Left forelimb (tissue), 1 donor: ENCODE measurements at regions not wholly inside any gene's neighbourhood (a gene's known extent, or its start where the extent isn't known, plus 50 kb on each side); places are given as distances from the start of the nearest gene placed in this dataset.
A peak's percentile ranks its signal among the peaks of the same experiment; 100 is the strongest.
"Not testable (repeated sequence)": the region's sequence is repeated elsewhere in the genome, so short reads cannot be mapped to it uniquely, and the experiment has no call there.

Experiments used
- DNase-seq: peaks from one replicate; pipeline ENCODE4 v3.0.0-alpha.2; 2018; ENCODE audit warnings: low spot score

GRCh38 chrX:104376937-104377336, 122.2 kb upstream of the ESX1 start:
- no peak for DNase-seq

DNA sequence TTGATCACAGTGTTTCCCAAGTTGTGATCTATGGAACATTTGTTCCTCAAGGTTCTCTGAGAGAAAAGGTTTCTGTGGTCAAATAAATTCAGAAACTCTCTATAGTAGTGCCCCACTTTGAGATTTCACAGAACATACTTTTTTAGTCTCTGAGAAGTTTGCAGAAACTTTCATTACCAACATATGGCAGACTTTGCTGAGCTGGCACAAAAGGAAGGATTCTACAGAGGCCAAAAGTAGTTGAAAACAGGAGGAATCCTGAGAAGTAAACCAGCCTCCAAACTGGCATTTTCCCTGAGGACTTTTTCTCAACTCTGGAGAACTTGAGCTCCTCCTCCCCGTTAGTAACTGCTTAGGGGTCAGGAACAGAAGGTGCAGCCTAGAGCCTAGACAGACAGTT, 117.8 kb upstream of the ESX1 start:
- DNase-seq: no peak

- no peak for DNase-seq
Measured at GRCh38 chrX:104370089-104370488, 115.4 kb upstream of the ESX1 start.

GRCh38 chrX:104360774-104361173, 106.0 kb upstream of the ESX1 start:
- not testable (repeated sequence) for DNase-seq

DNA sequence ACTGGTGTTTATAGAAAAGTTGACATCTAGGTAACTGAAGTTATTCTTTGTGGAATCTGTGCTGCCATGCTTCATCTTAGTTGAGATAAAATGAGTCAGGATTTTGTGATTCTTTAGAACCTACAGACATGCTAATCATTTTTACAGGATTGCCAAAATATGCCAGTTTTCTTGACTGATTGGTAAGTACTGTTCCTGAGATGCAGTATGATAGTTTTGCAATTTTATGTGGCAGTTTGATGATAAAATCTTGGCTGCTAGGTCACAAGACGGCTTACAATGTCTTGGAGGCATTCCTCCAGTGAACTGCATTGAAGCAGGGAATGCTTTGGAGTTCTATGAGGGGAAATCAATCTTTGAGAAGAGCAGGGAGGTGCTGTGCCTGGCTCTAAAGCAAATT, 104.4 kb upstream of the ESX1 start:
- no peak for DNase-seq

DNA sequence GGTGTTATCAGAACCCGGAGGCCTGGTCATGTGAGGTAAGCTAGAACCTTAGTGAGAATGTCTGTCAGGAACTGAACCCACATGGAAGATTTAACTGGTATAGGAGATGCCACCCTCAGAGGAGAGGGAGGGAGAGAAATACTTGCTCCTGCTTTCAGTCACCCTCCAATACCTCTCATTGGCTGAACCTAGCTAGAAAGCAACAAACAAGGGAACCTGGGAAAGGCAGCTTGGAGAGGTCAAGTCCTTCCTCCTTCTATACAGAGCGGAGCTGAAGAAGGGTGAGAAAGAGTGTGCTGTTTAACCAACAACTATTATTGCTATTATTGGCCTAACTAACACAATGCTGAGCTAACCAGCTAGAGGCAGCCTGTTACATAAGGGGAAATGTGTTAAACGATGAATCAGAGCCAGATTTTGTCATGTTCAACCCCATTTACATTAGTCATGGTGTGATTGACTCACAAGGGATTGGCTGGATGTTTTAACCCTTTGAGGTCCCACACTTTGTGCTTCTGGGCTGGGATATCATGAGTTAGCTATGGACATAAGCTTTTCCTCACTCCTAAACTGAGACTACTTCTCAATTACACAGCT, 96.5 kb upstream of the ESX1 start:
- DNase-seq: no peak

DNA sequence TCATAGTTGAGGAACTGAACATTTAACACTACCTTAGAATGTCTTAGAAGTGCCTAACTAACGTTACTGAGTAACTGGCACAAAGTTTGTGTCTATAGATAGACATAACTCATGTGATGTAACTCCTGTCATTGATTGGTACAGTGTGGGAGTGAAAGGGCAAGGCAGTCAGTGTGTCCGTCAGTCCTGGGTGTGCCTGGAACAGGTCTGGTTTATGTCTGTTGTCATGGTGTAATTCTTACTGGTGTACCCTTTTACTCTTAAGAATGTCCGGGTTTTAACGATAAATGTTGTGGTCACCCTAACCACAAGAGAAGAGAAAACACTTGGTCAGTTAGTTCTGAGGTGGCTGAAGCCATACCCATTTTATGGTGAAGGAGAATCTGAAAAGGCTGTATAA, 93.1 kb upstream of the ESX1 start:
- no peak for DNase-seq

- no peak for DNase-seq
Measured at GRCh38 chrX:104343428-104344129, 88.8 kb upstream of the ESX1 start.

GRCh38 chrX:104342065-104342464, 87.3 kb upstream of the ESX1 start:
- no peak for DNase-seq

- no peak for DNase-seq
Measured at GRCh38 chrX:104335756-104336155, 81.0 kb upstream of the ESX1 start.

GRCh38 chrX:104334971-104335370, 80.2 kb upstream of the ESX1 start:
- no peak for DNase-seq

DNA sequence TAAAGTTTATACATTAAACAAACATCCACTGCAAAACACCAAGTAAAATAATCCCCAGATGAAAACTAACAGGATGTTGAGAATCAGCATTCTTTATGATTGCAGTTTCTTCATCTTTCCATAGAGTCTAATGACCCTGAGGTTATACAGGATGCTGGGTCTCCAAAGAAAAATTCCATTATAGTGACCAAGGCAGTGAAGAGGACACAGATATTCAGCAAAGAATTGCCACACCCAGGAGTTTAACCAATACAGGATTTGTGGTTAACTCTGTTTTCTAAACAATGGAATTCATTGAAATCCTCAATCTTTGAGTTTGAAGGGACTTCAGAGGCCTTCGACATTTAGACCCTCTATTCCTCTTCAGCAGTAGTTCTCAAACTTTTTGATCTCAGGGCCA, 76.2 kb upstream of the ESX1 start:
- no peak for DNase-seq

DNA sequence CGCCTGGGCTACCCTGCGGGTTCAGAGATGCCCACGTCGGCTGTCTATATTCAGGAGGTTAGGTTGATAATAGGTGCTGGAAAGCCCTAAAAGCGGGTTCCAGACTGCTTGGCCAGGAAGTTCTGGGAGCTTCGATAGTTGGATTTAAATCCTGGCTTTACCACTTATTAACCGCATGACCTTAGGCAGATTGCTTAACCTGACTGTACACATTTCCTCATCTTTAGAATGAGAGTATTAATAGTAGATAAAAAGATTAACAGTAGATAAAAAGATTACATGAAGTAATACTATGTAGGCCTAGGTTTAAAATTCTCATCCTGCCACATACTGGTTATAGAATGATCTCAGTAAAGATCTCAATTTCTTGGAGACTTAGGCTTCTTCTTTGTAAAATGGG, 75.0 kb upstream of the ESX1 start:
- no peak for DNase-seq

GRCh38 chrX:104325213-104325585, 70.5 kb upstream of the ESX1 start:
- DNase-seq: no peak

- DNase-seq: no peak
Measured at GRCh38 chrX:104324461-104325212, 69.9 kb upstream of the ESX1 start.

- no peak for DNase-seq
Measured at GRCh38 chrX:104319346-104319745, 64.6 kb upstream of the ESX1 start.

DNA sequence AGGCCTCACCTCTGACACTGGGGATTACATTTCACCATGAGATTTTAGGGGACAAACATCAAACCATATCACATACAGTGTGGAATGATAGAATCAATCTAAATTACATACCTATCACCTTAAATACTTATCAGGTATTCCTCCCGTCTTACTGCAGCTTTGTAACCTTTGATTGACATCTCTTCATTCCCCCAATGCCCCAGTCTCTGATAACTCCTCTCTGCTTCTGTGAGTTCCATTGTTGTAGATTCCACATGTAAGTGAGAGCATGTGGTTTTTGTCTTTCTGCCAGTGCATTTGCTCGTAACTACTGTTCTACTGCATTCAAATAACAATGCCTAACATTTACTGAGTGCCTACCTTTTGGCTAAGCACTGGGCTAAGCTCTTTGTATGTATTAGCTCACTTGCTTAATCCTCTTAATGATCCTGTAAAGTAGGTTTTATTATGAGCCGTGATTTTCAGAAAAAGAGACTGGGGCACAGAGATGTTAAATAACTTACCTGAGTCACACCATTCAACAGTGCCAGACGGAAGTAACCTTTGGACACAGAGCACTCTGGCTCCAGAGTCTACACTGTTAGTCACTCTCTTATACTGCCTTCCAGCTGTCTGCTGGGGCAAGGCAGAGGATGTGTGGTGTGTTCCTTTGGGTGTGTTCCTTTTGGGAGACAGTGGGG, 63.7 kb upstream of the ESX1 start:
- DNase-seq: no peak

DNA sequence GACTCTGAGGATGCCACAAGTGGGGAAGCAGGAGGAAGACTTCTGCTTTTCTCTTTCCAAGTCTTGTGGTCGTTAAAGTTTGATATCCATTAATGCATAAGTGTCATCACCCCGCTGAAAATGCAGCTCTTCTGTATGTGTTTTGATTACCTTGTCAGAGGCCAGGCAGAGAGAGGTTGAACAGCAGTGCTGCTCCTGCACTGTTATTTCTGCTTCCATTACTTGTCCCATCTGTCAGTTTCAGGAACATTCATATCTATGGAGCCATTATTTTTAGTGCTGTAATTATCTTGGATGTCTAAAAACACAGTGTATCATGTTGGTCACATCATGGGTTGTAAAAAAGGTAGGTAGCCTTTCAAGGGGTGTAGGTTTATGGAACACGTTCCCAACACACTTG, 62.0 kb upstream of the ESX1 start:
- DNase-seq: no peak

DNA sequence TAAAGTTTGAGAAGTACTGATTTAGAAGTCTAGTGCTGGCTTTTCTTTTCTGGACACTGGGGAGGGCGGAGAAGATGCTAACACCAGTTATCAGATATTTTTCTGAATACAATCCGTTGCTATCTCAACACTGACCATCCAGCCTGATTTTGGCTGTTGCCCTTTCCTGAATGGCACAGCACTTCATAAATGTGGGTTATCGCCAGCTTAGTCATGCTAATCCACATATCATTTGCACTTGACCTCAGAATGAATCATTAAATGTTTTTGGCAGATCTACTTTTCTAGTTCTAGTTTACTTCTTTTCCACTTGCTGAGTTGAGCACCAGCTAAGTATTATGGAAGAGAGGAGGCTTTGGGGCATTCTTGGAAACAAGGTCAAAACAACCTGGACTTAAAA, 60.8 kb upstream of the ESX1 start:
- no peak for DNase-seq

- no peak for DNase-seq
Measured at GRCh38 chrX:104310657-104311254, 56.0 kb upstream of the ESX1 start.

- DNase-seq: peak; percentile 66
Measured at GRCh38 chrX:104310090-104310489, 55.4 kb upstream of the ESX1 start.

DNA sequence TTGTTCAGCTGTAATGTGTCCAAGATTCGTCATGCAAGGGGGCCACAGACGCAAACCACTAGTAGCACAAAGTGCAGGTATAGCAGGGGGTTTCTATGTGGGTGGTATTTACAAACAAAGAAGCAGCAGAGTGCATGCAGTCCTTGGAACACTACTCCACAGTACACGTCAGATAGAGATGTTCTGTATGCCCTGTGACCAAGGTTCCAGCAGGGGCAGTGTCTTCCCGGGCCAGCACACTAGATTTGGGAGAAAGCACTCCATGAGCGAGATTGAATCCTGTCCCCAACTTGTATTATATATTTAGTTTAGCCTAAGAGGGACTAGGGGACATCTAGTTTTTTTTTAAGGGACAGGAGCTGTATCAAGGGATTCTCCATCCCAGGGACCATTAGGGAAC, 54.4 kb upstream of the ESX1 start:
- DNase-seq: no peak

GRCh38 chrX:104307341-104307740, 52.6 kb upstream of the ESX1 start:
- no peak for DNase-seq
